ENCODE measurements at regions not wholly inside any gene's neighbourhood (a gene's known extent, or its start where the extent isn't known, plus 50 kb on each side); places are given as distances from the start of the nearest gene placed in this dataset.
"Not testable (repeated sequence)": the region's sequence is repeated elsewhere in the genome, so short reads cannot be mapped to it uniquely, and the experiment has no call there.

GRCh38 chr7:91627324-91627723 lies 253.2 kb downstream of the MTERF1 start:
- TF ChIP-seq POLR2A (IDR thresholded peaks at IDR 0.05; ENCODE audit: low read length); GATA1 (IDR thresholded peaks at IDR 0.05; ENCODE audit: low read depth, low read length): not testable (repeated sequence)
